H1 (cell line): ENCODE measurements at regions not wholly inside any gene's neighbourhood (a gene's known extent, or its start where the extent isn't known, plus 50 kb on each side); places are given as distances from the start of the nearest gene placed in this dataset.

ENCODE experiments used
- CTCF ChIA-PET: fragments of 300-600 bp; sonication (Branson Sonifier 250); formaldehyde crosslinking; loops from one replicate; lab custom pipeline; 2021; ENCODE audit not compliant: partially characterized antibody; lab: Charles Lee
- POLR2A ChIA-PET: fragments of 300-600 bp; sonication (Branson Sonifier 250); formaldehyde crosslinking; loops from one replicate; lab custom pipeline; 2021; ENCODE audit warnings: inconsistent platforms; ENCODE audit not compliant: partially characterized antibody; lab: Charles Lee
- DNase-seq, 2 experiments: peaks; one replicate each; pipeline versions ENCODE4 v3.0.0 to v3.0.0-alpha.2; 2010 to 2022; ENCODE audit warnings: low spot score in 2 of 2, low read depth in 1 of 2, mixed read lengths in 1 of 2
- FAIRE-seq: peaks from 2 replicates; lab custom pipeline; 2011; peaks lifted over from hg19 to GRCh38; lab: Jason Lieb, UNC
- H2AFZ ChIP-seq: 2 replicates; pipeline ENCODE4 v1.8.1; 2012; ENCODE audit warnings: low read length, inconsistent platforms
- H2AK5ac ChIP-seq: 2 replicates; pipeline ENCODE4 v1.6.1; 2013; ENCODE audit warnings: low read depth, low read length
- H2BK120ac ChIP-seq: replicated peaks from 2 replicates; pipeline ENCODE3; 2013; ENCODE audit warnings: low read depth, low read length, inconsistent platforms
- H2BK12ac ChIP-seq: 2 replicates; pipeline ENCODE4 v1.6.1; 2013; ENCODE audit warnings: low read depth, low read length
- H2BK15ac ChIP-seq: 2 replicates; pipeline ENCODE4 v1.6.1; 2013; ENCODE audit warnings: low read length
- H2BK20ac ChIP-seq: 2 replicates; pipeline ENCODE4 v1.6.1; 2013; ENCODE audit warnings: low read length
- H2BK5ac ChIP-seq: 2 replicates; pipeline ENCODE4 v1.6.1; 2013; ENCODE audit warnings: low read depth, low read length
- H3K14ac ChIP-seq: 2 replicates; pipeline ENCODE4 v1.6.1; 2013; ENCODE audit warnings: inconsistent platforms; ENCODE audit not compliant: insufficient read length
- H3K18ac ChIP-seq: 2 replicates; pipeline ENCODE4 v1.6.1; 2013; ENCODE audit warnings: low read length; ENCODE audit errors: extremely low read depth
- H3K23ac ChIP-seq: 2 replicates; pipeline ENCODE4 v1.6.1; 2013; ENCODE audit warnings: inconsistent platforms; ENCODE audit not compliant: insufficient read length
- H3K23me2 ChIP-seq: 2 replicates; pipeline ENCODE4 v1.6.1; 2013; ENCODE audit warnings: low read depth, low read length
- H3K27ac ChIP-seq: 2 replicates; pipeline ENCODE4 v1.6.1; 2011; ENCODE audit warnings: low read depth, low read length, inconsistent platforms
- H3K27me3 ChIP-seq, 4 experiments: replicated peaks in 1 of 4; 1 replicate in 1 of 4; 2 replicates in 3 of 4; pipeline versions ENCODE4 v1.6.1 to v1.8.1; 2011 to 2013; ENCODE audit warnings: low read length in 3 of 4, mild to moderate bottlenecking in 3 of 4, inconsistent platforms in 2 of 4, mixed read lengths in 2 of 4, moderate library complexity in 1 of 4; ENCODE audit not compliant: control insufficient read depth in 3 of 4, insufficient read depth in 3 of 4; ENCODE audit errors: extremely low read depth in 1 of 4
- H3K36me3 ChIP-seq, 4 experiments: 2 replicates each; pipeline versions ENCODE4 v1.6.1 to v1.8.1; 2011 to 2013; ENCODE audit warnings: mild to moderate bottlenecking in 4 of 4, low read length in 3 of 4, moderate library complexity in 2 of 4, control low read depth in 1 of 4, inconsistent platforms in 1 of 4; ENCODE audit not compliant: insufficient read depth in 4 of 4, control insufficient read depth in 2 of 4
- H3K4ac ChIP-seq: replicated peaks from 2 replicates; pipeline ENCODE3; 2013; ENCODE audit warnings: low read length, low read depth, mixed read lengths, inconsistent platforms; ENCODE audit not compliant: insufficient read length
- H3K4me1 ChIP-seq, 4 experiments: replicated peaks in 1 of 4; 1 replicate in 1 of 4; 2 replicates in 3 of 4; pipeline versions ENCODE4 v1.6.1 to v1.8.1; 2011 to 2013; ENCODE audit warnings: low read length in 3 of 4, inconsistent platforms in 2 of 4, mixed read lengths in 1 of 4; ENCODE audit not compliant: insufficient read depth in 4 of 4, control insufficient read depth in 3 of 4
- H3K4me2 ChIP-seq, 2 experiments: 2 replicates each; pipeline versions ENCODE4 v1.6.1 to v1.8.1; 2011 to 2013; ENCODE audit warnings: low read depth in 2 of 2, low read length in 2 of 2, control low read depth in 1 of 2, inconsistent platforms in 1 of 2, mild to moderate bottlenecking in 1 of 2; ENCODE audit not compliant: insufficient read depth in 1 of 2
- H3K4me3 ChIP-seq, 4 experiments: fragments of 200-600, 300-600 bp in 1 of 4; sonication (generic), shearing (Covaris generic), sonication (Bioruptor Twin) in 1 of 4; 2 replicates each; pipeline versions ENCODE4 v1.5.1 to v1.8.1; 2011 to 2016; ENCODE audit warnings: low read length in 4 of 4, low read depth in 3 of 4, control low read depth in 2 of 4, inconsistent platforms in 2 of 4, mild to moderate bottlenecking in 2 of 4, mixed read lengths in 1 of 4, moderate library complexity in 1 of 4; ENCODE audit not compliant: insufficient read depth in 2 of 4; ENCODE audit errors: extremely low read depth in 1 of 4
- H3K56ac ChIP-seq: replicated peaks from 2 replicates; pipeline ENCODE3; 2013; ENCODE audit warnings: low read depth, mild to moderate bottlenecking, mixed read lengths, low read length, inconsistent platforms; ENCODE audit not compliant: insufficient read length
- H3K79me1 ChIP-seq: 2 replicates; pipeline ENCODE4 v1.6.1; 2013; ENCODE audit warnings: low read depth, low read length, control low read depth
- H3K79me2 ChIP-seq, 2 experiments: 2 replicates each; pipeline versions ENCODE4 v1.6.1 to v1.8.1; 2012 to 2013; ENCODE audit warnings: low read length in 2 of 2, mild to moderate bottlenecking in 2 of 2, inconsistent platforms in 1 of 2; ENCODE audit not compliant: insufficient read depth in 2 of 2, control insufficient read depth in 1 of 2
- H3K9ac ChIP-seq, 4 experiments: replicated peaks in 1 of 4; 1 replicate in 1 of 4; 2 replicates in 3 of 4; pipeline versions ENCODE4 v1.6.1 to v1.8.1; 2011 to 2013; ENCODE audit warnings: low read depth in 3 of 4, low read length in 3 of 4, control low read depth in 2 of 4, mild to moderate bottlenecking in 2 of 4, moderate library complexity in 2 of 4, inconsistent platforms in 1 of 4; ENCODE audit errors: extremely low read depth in 1 of 4
- H3K9me3 ChIP-seq, 2 experiments: 2 replicates each; pipeline versions ENCODE4 v1.6.1 to v1.8.1; 2012 to 2013; ENCODE audit warnings: mild to moderate bottlenecking in 2 of 2, moderate library complexity in 2 of 2, control low read depth in 1 of 2, inconsistent platforms in 1 of 2, low read depth in 1 of 2, low read length in 1 of 2, mixed read lengths in 1 of 2; ENCODE audit not compliant: insufficient read depth in 2 of 2
- H4K20me1 ChIP-seq, 2 experiments: replicated peaks in 1 of 2; 2 replicates each; pipeline versions ENCODE3 to v1.8.1; 2011 to 2013; ENCODE audit warnings: inconsistent platforms in 2 of 2, low read length in 2 of 2, mild to moderate bottlenecking in 1 of 2; ENCODE audit not compliant: insufficient read depth in 2 of 2, control insufficient read depth in 1 of 2
- H4K5ac ChIP-seq: 2 replicates; pipeline ENCODE4 v1.6.1; 2013; ENCODE audit warnings: low read length, low read depth, mixed read lengths, inconsistent platforms; ENCODE audit not compliant: insufficient read length
- H4K8ac ChIP-seq: 2 replicates; pipeline ENCODE4 v1.8.0; 2013; ENCODE audit warnings: mild to moderate bottlenecking, moderate library complexity, low read length, inconsistent platforms; ENCODE audit not compliant: insufficient read depth; ENCODE audit errors: extremely low read depth
- H4K91ac ChIP-seq: replicated peaks from 2 replicates; pipeline ENCODE3; 2013; ENCODE audit warnings: low read length, mixed read lengths, inconsistent platforms; ENCODE audit not compliant: insufficient read length
- EP300 ChIP-seq, 2 experiments: IDR thresholded peaks; 1 replicate in 1 of 2; 2 replicates in 1 of 2; pipeline ENCODE4 v1.6.1; 2011 to 2012; ENCODE audit warnings: low read depth in 2 of 2, low read length in 2 of 2, mild to moderate bottlenecking in 2 of 2, borderline replicate concordance in 1 of 2, inconsistent platforms in 1 of 2, moderate library complexity in 1 of 2
- RNF2 ChIP-seq: fragments of 200-900, 300-1000 bp; sonication (generic); IDR thresholded peaks from 2 replicates; pipeline ENCODE4 v1.7.1; 2016; ENCODE audit warnings: borderline replicate concordance, low read depth, mild to moderate bottlenecking, antibody characterized with exemption, low read length; ENCODE audit not compliant: poor library complexity, severe bottlenecking; ENCODE audit errors: missing control alignments
- WGBS, 2 experiments: shearing (Covaris generic) in 1 of 2; methylation state at CpG; one replicate each; pipeline versions ENCODE4 v1.1.6 to v1.1.7; 2013 to 2015; ENCODE audit warnings: low lambda C conversion rate in 2 of 2, mixed read lengths in 2 of 2, inconsistent platforms in 1 of 2, low coverage in 1 of 2, missing lambda C conversion rate in 1 of 2; ENCODE audit not compliant: insufficient replicate concordance in 2 of 2, insufficient coverage in 1 of 2, insufficient read length in 1 of 2; ENCODE audit errors: extremely low coverage in 1 of 2, missing lambda C conversion rate in 1 of 2; 5-methylcytosine and 5-hydroxymethylcytosine counted together

GRCh38 chr10:78584266-78584665 lies 484.5 kb upstream of the ZMIZ1 start:
- no peak overlapping the region for H2BK20ac ChIP-seq
- no peak overlapping the region for H3K9ac ChIP-seq
- no peak overlapping the region for H2BK12ac ChIP-seq
- no peak overlapping the region for H3K4me3 ChIP-seq
- H2BK120ac ChIP-seq: no peak overlapping the region
- no peak overlapping the region for H2BK15ac ChIP-seq
- 0 out of 7 replicates have a peak, but pooled peaks cover 0 to 3% (median 0%) of the 10 kb centered on the region in 4 experiments for H3K27me3 ChIP-seq
- no peak overlapping the region for H2AK5ac ChIP-seq
- POLR2A ChIA-PET: no interaction called here
- no peak overlapping the region for H3K18ac ChIP-seq
- no peak overlapping the region for H4K91ac ChIP-seq
- H3K23ac ChIP-seq: no peak overlapping the region
- H3K4ac ChIP-seq: no peak overlapping the region
- no peak overlapping the region for H4K5ac ChIP-seq
- CTCF ChIA-PET: no interaction called here
- H4K8ac ChIP-seq: no peak overlapping the region
- H3K23me2 ChIP-seq: no peaks in the 10 kb centered on the region
- no peak overlapping the region for H2BK5ac ChIP-seq
- TF ChIP-seq EP300 (IDR thresholded peaks at IDR 0.05; ENCODE audit: borderline replicate concordance in 1 of 2, low read depth in 2 of 2, low read length in 2 of 2): peak in 1 of 2 experiments; percentile 55; a peak in 1 of 3 replicates
- no peak for TF ChIP-seq RNF2
- H3K79me1 ChIP-seq: no peaks in the 10 kb centered on the region
- WGBS, 2 experiments: 89% methylated on average over 4 of the region's 4 CpGs; no CpG with 5 or more reads in 1 of the 2 experiments
- no peaks in the 10 kb centered on the region for H4K20me1 ChIP-seq
- H3K14ac ChIP-seq: no peak overlapping the region
- H3K4me2 ChIP-seq: no peak overlapping the region
- no peak overlapping the region for H3K56ac ChIP-seq
- no peaks in the 10 kb centered on the region for H3K79me2 ChIP-seq
- no peaks in the 10 kb centered on the region for H3K9me3 ChIP-seq
- no peak overlapping the region for H2AFZ ChIP-seq
- H3K4me1 ChIP-seq: 0 out of 7 replicates have a peak, but pooled peaks cover 0 to 2% (median 0%) of the 10 kb centered on the region in 4 experiments
- H3K27ac ChIP-seq: no peak overlapping the region
- H3K36me3 ChIP-seq: no peaks in the 10 kb centered on the region
- FAIRE-seq: no peak
- no peak for DNase-seq
